ENCODE measurements at regions not wholly inside any gene's neighbourhood (a gene's known extent, or its start where the extent isn't known, plus 50 kb on each side); places are given as distances from the start of the nearest gene placed in this dataset.
"Not testable (repeated sequence)": the region's sequence is repeated elsewhere in the genome, so short reads cannot be mapped to it uniquely, and the experiment has no call there.

DNA sequence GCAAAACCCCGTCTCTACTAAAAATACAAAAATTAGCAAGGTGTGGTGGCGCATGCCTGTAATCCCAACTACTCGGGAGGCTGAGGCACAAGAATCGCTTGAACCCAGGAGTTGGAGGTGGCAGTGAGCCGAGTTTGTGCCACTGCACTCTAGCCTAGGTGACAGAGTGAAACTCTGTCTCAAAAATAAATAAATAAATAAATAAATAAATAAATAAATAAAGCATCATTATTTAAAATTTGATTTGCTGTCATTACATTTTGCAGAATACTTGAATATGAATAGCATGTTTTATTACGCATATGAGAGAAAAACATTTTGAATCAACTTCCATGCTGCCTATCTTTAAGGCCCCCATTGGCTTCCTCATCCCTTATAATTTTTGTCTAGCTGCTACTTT lies 53.4 kb upstream of the MED14 start:
- H3K4me2 ChIP-seq (ENCODE audit: low read length); POLR2A ChIA-PET; H3K9me2 ChIP-seq (ENCODE audit: insufficient read depth, low read length); DNase-seq (ENCODE audit: low spot score); H4K20me1 ChIP-seq (ENCODE audit: insufficient read depth, low read length); intact Hi-C loops (cut with micrococcal nuclease; ENCODE audit: unreplicated experiment); H3K4me1 ChIP-seq (ENCODE audit: insufficient read depth, low read length, poor library complexity, severe bottlenecking); H3K27ac ChIP-seq (ENCODE audit: low read depth, low read length, poor library complexity, severe bottlenecking); BruUV-seq (replicated peaks); H3K9me3 ChIP-seq (ENCODE audit: low read length); H3K36me3 ChIP-seq (ENCODE audit: insufficient read depth, low read length); H2AFZ ChIP-seq (ENCODE audit: low read length); CTCF ChIA-PET (ENCODE audit: unreplicated experiment); H3K79me2 ChIP-seq (ENCODE audit: insufficient read depth, low read depth, low read length); H3K4me3 ChIP-seq (ENCODE audit: low read depth, low read length, poor library complexity, severe bottlenecking): not testable (repeated sequence)

DNA sequence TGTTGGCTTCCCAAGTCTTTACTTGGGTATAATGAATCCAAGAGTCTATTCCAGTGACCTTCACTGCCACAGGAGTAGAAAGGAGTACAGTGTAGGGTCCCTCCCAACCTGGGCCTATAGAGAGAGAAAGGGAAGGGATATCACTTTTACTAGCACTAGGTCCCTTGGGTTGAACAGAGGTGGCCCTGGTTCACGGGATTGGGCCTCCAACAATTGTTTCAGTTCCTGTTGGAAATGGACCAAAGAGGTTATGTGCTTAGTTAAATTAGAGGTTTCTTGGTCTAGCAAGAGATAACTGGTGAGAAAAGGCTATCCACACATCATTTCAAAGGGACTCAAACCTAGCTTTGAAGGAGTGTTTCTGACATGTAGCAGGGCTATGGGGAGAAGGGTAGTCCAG lies 57.1 kb upstream of the MED14 start:
- TF ChIP-seq, protein P1, sequence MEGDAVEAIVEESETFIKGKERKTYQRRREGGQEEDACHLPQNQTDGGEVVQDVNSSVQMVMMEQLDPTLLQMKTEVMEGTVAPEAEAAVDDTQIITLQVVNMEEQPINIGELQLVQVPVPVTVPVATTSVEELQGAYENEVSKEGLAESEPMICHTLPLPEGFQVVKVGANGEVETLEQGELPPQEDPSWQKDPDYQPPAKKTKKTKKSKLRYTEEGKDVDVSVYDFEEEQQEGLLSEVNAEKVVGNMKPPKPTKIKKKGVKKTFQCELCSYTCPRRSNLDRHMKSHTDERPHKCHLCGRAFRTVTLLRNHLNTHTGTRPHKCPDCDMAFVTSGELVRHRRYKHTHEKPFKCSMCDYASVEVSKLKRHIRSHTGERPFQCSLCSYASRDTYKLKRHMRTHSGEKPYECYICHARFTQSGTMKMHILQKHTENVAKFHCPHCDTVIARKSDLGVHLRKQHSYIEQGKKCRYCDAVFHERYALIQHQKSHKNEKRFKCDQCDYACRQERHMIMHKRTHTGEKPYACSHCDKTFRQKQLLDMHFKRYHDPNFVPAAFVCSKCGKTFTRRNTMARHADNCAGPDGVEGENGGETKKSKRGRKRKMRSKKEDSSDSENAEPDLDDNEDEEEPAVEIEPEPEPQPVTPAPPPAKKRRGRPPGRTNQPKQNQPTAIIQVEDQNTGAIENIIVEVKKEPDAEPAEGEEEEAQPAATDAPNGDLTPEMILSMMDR (conservative IDR thresholded peaks at IDR 0.05; ENCODE audit: low read length): no peak
- TF ChIP-seq EZH2phosphoT487 (IDR thresholded peaks at IDR 0.05; ENCODE audit: borderline replicate concordance, low read depth, low read length): no peak
- CTCF ChIA-PET (ENCODE audit: unreplicated experiment): no interaction called here
- no TSS peak for BruUV-seq (replicated peaks)

DNA sequence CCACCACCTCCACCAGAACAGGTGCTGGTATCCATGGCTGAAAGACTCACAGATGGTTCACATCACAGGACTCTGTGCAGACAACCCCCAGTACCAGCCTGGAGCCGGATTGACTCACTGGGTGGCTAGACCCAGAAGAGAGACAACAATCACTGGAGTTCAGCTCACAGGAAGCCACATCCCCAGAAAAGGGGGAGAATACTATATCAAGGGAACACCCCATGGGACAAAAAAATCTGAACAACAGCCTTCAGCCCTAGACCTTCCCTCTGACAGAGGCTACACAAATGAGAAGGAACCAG lies 59.4 kb upstream of the MED14 start:
- DNase-seq (ENCODE audit: low spot score); H3K27ac ChIP-seq (ENCODE audit: low read depth, low read length, poor library complexity, severe bottlenecking); POLR2A ChIA-PET; H3K4me2 ChIP-seq (ENCODE audit: low read length); H2AFZ ChIP-seq (ENCODE audit: low read length); H3K4me3 ChIP-seq (ENCODE audit: low read depth, low read length, poor library complexity, severe bottlenecking); H3K4me1 ChIP-seq (ENCODE audit: insufficient read depth, low read length, poor library complexity, severe bottlenecking); BruUV-seq (replicated peaks); H3K9me3 ChIP-seq (ENCODE audit: low read length); H3K79me2 ChIP-seq (ENCODE audit: insufficient read depth, low read depth, low read length); H3K9me2 ChIP-seq (ENCODE audit: insufficient read depth, low read length); H3K36me3 ChIP-seq (ENCODE audit: insufficient read depth, low read length); H4K20me1 ChIP-seq (ENCODE audit: insufficient read depth, low read length): not testable (repeated sequence)
- CTCF ChIA-PET (ENCODE audit: unreplicated experiment): interaction anchor here (0.7 to 2.1 kb wide), 2 partner anchors 143 to 250 kb away, joined by 5 to 6 read pairs; no protein-coding TSS in a partner anchor
- intact Hi-C loops (cut with micrococcal nuclease; ENCODE audit: unreplicated experiment): loop anchor here (1.0 kb wide), 2 partner anchors 143 to 250 kb away; no protein-coding TSS in a partner anchor

More for the DNA sequence above, 57.1 kb upstream of the MED14 start:
- H3K9me2 ChIP-seq (ENCODE audit: insufficient read depth, low read length): no peaks in the 10 kb centered on the region
- H3K36me3 ChIP-seq (ENCODE audit: insufficient read depth, low read length): no peaks in the 10 kb centered on the region
- H3K4me3 ChIP-seq (ENCODE audit: low read depth, low read length, poor library complexity, severe bottlenecking): no peak overlapping the region
- no peak overlapping the region for H3K27ac ChIP-seq (ENCODE audit: low read depth, low read length, poor library complexity, severe bottlenecking)
- intact Hi-C loops (cut with micrococcal nuclease; ENCODE audit: unreplicated experiment): no loop called here
- H4K20me1 ChIP-seq (ENCODE audit: insufficient read depth, low read length): no peaks in the 10 kb centered on the region
- H3K79me2 ChIP-seq (ENCODE audit: insufficient read depth, low read depth, low read length): no peaks in the 10 kb centered on the region
- no peak overlapping the region for H3K4me2 ChIP-seq (ENCODE audit: low read length)
- no peaks in the 10 kb centered on the region for H3K4me1 ChIP-seq (ENCODE audit: insufficient read depth, low read length, poor library complexity, severe bottlenecking)
- DNase-seq (ENCODE audit: low spot score): no peak
- H2AFZ ChIP-seq (ENCODE audit: low read length): no peak overlapping the region
- no peaks in the 10 kb centered on the region for H3K9me3 ChIP-seq (ENCODE audit: low read length)
- POLR2A ChIA-PET: no interaction called here

DNA sequence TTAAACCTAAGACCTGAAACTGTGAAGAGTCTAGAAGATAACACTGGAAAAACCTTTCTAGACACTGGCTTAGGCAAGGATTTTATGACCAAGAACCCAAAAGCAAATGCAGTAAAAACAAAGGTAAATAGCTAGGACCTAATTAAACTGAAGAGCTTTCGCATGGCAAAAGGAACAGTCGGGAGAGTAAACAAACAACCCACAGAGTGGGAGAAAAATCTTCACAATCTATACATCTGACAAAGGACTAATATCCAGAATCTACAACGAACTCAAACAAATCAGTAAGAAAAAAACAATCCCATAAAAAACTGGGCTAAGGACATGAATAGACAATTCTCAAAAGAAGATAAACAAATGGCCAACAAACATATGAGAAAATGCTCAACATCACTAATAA lies 64.4 kb upstream of the MED14 start:
- H4K20me1 ChIP-seq (ENCODE audit: insufficient read depth, low read length); H3K27ac ChIP-seq (ENCODE audit: low read depth, low read length, poor library complexity, severe bottlenecking); BruUV-seq (replicated peaks); H2AFZ ChIP-seq (ENCODE audit: low read length); H3K9me3 ChIP-seq (ENCODE audit: low read length); H3K4me1 ChIP-seq (ENCODE audit: insufficient read depth, low read length, poor library complexity, severe bottlenecking); H3K9me2 ChIP-seq (ENCODE audit: insufficient read depth, low read length); POLR2A ChIA-PET; H3K4me3 ChIP-seq (ENCODE audit: low read depth, low read length, poor library complexity, severe bottlenecking); CTCF ChIA-PET (ENCODE audit: unreplicated experiment); DNase-seq (ENCODE audit: low spot score); H3K36me3 ChIP-seq (ENCODE audit: insufficient read depth, low read length); H3K79me2 ChIP-seq (ENCODE audit: insufficient read depth, low read depth, low read length); intact Hi-C loops (cut with micrococcal nuclease; ENCODE audit: unreplicated experiment); H3K4me2 ChIP-seq (ENCODE audit: low read length): not testable (repeated sequence)

Data from OCI-LY7 (cell line).